Colon (tissue), 2 donors: ENCODE measurements at regions not wholly inside any gene's neighbourhood (a gene's known extent, or its start where the extent isn't known, plus 50 kb on each side); places are given as distances from the start of the nearest gene placed in this dataset.

Experiments used
- FAIRE-seq: peaks from 2 replicates; lab custom pipeline; 2012; peaks lifted over from hg19 to GRCh38; lab: Jason Lieb, UNC
- donor health status: control.
- donor health status: control.

DNA sequence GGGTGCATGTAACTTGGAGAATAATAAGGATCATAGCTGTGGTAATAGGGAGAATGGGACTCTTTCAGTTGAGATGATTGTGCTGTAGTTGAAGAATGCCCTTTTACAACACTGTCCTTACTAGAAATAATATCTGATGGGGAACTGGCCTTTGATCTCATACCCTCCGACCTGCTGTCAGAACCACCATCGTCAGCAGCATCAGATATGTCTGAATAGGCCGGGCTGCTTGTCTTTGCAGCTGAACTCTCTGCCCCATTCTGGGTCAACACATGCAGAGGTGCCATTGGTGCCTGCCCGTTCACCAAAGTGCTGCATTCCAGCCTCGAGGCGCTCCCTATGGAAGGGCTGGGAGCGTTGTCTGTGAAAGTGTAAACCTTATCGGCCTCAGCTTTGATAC, 99.1 kb downstream of the ZNF608 start:
- FAIRE-seq: no peak

GRCh38 chr5:124645396-124645795, 101.0 kb downstream of the ZNF608 start:
- no peak for FAIRE-seq

DNA sequence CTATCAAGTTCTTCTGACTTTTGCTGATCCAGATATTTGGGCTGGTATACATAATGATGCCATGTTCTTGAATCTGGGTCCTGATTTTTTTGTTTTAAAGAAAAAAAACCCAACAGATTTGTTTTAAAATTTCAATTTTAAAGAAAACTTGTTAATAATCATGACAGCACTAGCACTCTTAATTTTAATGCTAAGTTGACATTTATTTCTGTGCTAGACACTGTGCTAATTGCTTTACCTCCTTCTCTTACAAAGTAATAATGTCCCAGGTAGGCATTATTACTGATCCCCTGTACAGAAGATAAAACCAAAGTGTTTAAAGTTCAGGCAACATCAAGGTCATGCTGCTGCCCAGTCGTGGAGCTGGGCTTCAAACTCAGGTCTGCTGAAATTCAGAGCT, 101.9 kb downstream of the ZNF608 start:
- no peak for FAIRE-seq

DNA sequence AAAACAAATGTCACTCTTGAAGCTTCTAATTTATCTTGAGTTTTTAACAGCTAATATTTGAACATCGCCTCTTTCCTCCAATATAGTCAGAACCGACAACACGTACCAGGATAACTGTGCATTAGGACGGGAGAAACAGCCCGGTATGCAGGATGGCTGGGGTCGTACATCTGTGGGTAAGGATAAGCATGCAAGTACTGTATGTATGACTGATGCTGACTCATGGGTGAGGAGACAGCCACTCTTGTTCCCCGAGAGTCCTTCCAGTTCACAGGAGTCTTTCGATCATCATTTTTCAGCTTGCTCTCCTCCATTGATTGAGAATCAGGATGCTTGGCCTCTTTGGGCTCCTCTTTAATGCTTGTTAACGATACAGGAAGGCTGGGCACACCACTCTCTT, 102.3 kb downstream of the ZNF608 start:
- no peak for FAIRE-seq

GRCh38 chr5:124643336-124643735, 103.1 kb downstream of the ZNF608 start:
- FAIRE-seq: no peak

- FAIRE-seq: no peak
Measured at GRCh38 chr5:124642151-124642550, 104.3 kb downstream of the ZNF608 start.

DNA sequence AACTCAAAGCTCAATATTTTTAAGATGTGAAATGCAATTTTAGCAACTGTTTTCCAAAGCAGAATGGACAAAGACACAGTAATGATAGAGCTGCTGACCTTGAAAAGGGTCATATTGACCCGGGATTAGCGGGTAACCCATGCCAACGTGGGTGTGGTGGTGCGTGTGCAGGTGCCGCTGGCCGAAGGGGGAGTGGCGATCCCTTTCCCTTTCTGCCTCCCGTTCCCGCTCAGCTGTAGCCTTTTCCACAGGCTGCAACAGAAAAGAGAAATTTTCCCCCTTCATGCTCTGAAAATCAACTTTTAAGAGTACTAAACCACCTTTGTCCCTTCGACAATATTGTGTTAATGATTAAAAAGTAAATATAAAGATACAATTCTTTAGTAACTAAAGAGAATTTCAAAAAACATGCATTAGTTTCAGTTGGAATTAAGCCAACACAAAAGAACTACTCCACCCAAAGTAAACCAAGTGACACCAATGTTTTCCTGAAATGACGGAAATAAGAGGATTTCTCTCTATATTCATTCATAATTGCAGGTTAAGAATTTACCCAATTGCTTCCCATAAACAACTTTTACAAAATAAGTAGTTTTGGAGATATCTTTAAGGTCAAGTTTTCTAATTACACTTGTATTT, 105.2 kb downstream of the ZNF608 start:
- no peak for FAIRE-seq

GRCh38 chr5:124639095-124639665, 107.3 kb downstream of the ZNF608 start:
- FAIRE-seq: no peak

GRCh38 chr5:124637011-124637410, 109.4 kb downstream of the ZNF608 start:
- FAIRE-seq: no peak

GRCh38 chr5:124634741-124635323, 111.6 kb downstream of the ZNF608 start:
- FAIRE-seq: no peak

DNA sequence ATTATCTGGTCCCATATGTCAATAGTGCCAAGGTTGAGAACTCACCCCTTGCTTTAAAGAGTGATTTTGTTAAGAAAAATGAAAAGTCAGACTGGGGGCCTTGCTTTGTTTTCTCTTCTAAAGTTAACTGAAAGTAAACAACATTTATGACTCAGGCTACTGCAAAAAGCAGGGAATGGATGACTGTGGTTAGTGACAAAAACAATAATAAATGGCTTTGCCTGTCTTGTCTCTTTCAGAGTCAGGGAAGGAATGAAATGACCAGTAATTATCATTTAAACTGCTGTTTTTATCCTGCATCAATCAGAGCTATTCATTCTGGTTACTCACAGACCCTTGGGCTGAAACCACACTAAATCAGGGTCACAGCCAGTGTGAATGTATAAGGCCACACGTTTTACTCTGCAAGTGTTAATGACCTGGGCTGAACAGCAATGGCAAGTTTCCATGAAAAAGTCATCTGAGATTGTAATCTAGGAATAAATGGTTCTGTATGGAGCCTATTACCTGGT, 112.2 kb downstream of the ZNF608 start:
- no peak for FAIRE-seq

DNA sequence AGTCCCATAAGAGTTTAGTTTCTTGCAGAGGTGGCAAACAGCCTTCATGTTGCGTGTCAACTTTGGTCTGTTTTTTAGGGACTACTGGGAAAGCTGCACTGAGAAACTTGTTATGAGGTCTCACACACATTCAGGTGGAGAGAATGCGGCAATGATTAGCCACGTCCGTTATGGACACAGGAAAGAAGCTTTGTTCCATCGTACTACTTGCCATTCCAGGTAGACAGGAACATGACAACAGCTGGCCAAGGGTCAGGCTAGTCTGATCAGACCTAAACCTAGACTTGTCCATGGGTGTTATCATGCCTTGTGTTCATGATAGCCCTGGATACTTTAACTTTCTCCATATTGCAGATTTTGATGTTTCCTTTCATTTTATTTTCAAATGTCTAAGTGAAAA, 113.2 kb downstream of the ZNF608 start:
- no peak for FAIRE-seq

DNA sequence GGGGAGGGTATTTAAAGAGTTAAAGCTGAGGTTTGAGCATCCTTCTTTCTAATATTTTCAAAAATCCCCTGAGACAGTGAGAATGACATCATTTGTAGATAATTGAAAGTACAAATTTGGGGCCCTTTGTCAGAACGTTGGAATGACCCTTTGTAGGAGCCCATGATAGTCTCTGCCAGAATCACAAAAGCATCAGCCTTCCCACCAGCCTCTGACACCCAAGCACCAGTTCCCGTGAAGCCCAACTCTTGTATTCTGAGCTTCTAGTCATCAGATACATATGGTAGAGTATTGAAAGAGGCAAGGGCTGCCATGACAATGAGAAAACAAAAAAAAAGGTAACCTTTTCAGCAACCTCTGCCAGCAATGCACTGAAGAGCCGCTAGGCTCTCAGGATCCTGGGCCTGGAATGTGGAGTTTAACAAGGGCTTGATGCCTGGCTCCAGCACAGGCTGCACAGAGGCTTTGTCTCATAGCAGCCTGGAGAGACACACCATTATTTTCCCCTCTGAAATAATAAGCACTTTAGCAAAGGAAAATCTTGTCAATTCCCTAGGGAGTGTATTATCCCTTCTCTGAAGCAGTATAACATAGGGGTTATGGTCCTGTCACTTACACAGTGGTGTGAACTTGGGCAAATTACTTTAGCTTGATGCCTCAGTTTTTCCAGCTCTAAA, 114.4 kb downstream of the ZNF608 start:
- FAIRE-seq: no peak

GRCh38 chr5:124630767-124631704, 115.4 kb downstream of the ZNF608 start:
- no peak for FAIRE-seq

DNA sequence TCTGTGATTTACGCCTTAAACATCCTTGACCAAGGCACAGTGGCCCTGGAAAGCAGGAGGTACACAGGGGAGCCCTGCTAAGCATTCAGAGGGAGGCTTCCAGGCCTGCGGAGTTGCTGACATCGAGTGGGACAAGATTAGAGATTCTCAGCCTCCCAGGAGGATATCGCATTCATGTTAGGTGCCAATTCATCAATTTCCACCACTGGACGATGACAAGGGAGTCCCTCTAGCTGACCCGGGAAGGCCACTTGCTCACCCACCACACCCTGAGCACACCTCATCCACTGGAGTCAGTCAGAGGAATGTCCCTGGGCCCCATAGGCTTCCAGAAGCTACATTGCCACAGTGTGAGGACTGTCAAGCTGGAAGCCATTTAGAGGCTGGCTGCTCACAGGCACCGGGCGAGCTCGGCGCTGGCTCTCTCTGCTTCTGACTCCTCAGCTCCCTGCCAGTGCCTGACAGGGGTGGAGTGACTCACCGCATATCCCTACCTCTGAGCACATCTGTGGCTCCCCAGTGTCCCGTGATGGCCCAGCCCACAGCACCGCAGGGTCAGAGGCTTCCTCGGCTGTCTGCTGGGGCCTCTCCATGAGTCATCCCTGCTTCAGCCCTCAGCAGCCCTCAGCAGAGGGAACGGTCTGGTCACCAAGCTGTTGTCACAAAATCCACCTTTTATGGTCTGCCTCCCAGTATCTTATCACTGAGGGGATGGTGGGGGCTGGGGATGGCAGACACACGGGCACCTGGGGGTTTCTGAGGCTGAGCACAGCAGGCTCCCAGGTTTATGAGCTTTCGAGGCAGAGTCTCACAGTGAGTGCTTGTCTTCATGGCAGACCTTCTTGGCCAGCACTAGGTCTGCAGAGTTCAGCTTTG, 117.5 kb downstream of the ZNF608 start:
- no peak for FAIRE-seq

DNA sequence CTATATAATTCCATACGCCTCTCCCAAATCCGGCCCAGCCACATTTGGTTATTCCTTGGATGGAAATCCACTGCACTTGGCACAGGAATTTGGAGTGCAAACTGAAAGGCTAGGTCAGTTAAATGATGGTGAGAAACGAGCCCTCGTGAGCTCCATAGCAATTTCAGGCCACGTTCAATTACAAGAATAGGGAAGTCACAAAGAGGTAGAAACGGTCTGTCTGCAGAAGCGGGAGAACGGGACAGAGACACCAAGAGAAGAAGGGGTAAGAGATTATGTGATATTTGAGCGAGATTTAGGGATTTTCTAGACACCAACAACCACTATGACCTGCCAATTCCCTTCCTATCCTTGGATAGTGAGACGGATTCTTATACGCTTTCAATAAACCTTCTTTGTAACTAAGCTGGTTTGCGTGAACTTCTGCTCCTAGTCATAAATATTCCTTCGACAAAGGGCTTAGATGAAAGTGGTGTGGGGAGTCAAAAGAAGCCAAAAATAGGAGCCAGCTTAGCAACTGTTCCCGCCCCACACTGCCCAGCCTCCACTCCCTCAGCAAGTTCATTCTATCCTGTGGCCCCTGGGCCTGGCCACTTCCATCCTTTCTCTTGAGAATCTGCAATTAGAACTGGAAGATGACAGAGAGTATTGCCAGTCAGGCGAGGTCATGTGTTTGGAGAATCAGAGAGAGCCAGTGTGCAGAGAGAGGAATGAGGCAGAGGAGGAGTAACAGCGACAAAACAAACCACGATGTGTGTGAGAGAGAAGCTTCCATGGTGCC, 118.4 kb downstream of the ZNF608 start:
- FAIRE-seq: no peak

DNA sequence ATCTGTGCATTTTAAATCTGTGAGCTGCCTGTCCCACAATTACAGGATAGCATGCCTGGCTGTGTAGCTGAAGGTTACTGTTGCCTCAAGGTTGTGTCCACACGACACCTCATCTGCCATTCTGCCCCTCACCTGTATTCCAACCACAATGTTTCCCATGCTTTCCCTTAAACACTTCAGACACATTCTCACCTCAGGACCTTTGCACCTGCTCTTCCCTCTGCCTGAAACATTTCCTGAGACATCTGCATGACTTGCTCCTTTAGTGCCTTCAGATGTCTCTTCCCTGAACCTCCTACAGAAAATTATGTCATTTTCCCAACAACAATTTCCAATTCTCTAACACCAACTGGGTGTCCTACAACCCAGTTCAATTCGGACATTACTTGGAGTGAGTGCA, 120.4 kb downstream of the ZNF608 start:
- no peak for FAIRE-seq

- FAIRE-seq: no peak
Measured at GRCh38 chr5:124623265-124623664, 123.2 kb downstream of the ZNF608 start.

DNA sequence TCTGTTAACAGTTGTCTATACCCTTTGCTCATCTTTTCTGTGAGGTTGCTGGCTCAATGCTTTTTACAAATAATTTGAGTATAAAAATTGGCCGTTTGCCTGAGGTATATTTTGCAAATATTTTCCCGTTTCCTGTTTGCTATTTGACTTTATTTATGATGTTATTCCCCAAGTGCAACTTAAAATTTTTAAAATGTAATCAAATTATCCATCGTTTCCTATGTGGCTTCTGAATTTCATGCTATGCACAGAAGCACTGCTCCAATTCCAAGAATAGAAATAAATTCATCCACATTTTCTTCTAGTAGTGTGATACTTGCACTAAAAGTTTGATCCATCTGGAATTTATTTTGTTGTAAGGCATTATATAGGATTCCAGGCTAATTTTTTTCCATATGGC, 123.6 kb downstream of the ZNF608 start:
- no peak for FAIRE-seq

- FAIRE-seq: no peak
Measured at GRCh38 chr5:124621279-124621678, 125.2 kb downstream of the ZNF608 start.
